Ramos (cell line): ENCODE measurements at regions not wholly inside any gene's neighbourhood (a gene's known extent, or its start where the extent isn't known, plus 50 kb on each side); places are given as distances from the start of the nearest gene placed in this dataset.

Source experiments
- in situ Hi-C: fragments of 300-500 bp; cut with MboI; formaldehyde crosslinking; loops from one replicate; pipeline ENCODE4 v1.14.3; 2022; ENCODE audit warnings: low sequenced_read_pairs; ENCODE audit not compliant: unreplicated experiment

- in situ Hi-C loops, result no loop called here
Observed at GRCh38 chr17:71910002-71910401, 210.8 kb upstream of the SOX9 start.

GRCh38 chr17:71914042-71914441 is 206.8 kb upstream of the SOX9 start:
- in situ Hi-C loops, result no loop called here

- in situ Hi-C loops, result no loop called here
Observed at GRCh38 chr17:71914812-71915211, 206.0 kb upstream of the SOX9 start.

GRCh38 chr17:71917715-71918114 is 203.1 kb upstream of the SOX9 start:
- in situ Hi-C loops, result no loop called here

- in situ Hi-C loops, result no loop called here
Observed at GRCh38 chr17:71919186-71919585, 201.6 kb upstream of the SOX9 start.

- in situ Hi-C loops, result no loop called here
Observed at GRCh38 chr17:71919896-71920295, 200.9 kb upstream of the SOX9 start.

- in situ Hi-C loops, result no loop called here
Observed at GRCh38 chr17:71921796-71922195, 199.0 kb upstream of the SOX9 start.

- in situ Hi-C loops, result no loop called here
Observed at GRCh38 chr17:71922439-71922838, 198.4 kb upstream of the SOX9 start.

- in situ Hi-C loops, result no loop called here
Observed at GRCh38 chr17:71926746-71927398, 193.9 kb upstream of the SOX9 start.

- in situ Hi-C loops, result no loop called here
Observed at GRCh38 chr17:71933306-71933705, 187.5 kb upstream of the SOX9 start.

GRCh38 chr17:71934520-71934919 is 186.3 kb upstream of the SOX9 start:
- in situ Hi-C loops, result no loop called here

- in situ Hi-C loops, result no loop called here
Observed at GRCh38 chr17:71935341-71935740, 185.5 kb upstream of the SOX9 start.

- in situ Hi-C loops, result no loop called here
Observed at GRCh38 chr17:71936977-71937376, 183.8 kb upstream of the SOX9 start.

- in situ Hi-C loops, result no loop called here
Observed at GRCh38 chr17:71937914-71938313, 182.9 kb upstream of the SOX9 start.

- in situ Hi-C loops, result no loop called here
Observed at GRCh38 chr17:71938340-71939010, 182.3 kb upstream of the SOX9 start.

- in situ Hi-C loops, result loop anchor here (10.0 kb wide), 1 partner anchor 63 kb away; no protein-coding TSS in a partner anchor
Observed at GRCh38 chr17:71941920-71942319, 178.9 kb upstream of the SOX9 start.

GRCh38 chr17:71942626-71943025 is 178.2 kb upstream of the SOX9 start:
- in situ Hi-C loops, result loop anchor here (10.0 kb wide), 1 partner anchor 62 kb away; no protein-coding TSS in a partner anchor

GRCh38 chr17:71948703-71949422 is 172.0 kb upstream of the SOX9 start:
- in situ Hi-C loops, result loop anchor here (10.0 kb wide), 1 partner anchor 56 kb away; no protein-coding TSS in a partner anchor

GRCh38 chr17:71959154-71959553 is 161.7 kb upstream of the SOX9 start:
- in situ Hi-C loops, result no loop called here

GRCh38 chr17:71963351-71963750 is 157.5 kb upstream of the SOX9 start:
- in situ Hi-C loops, result no loop called here

- in situ Hi-C loops, result no loop called here
Observed at GRCh38 chr17:71963791-71964190, 157.0 kb upstream of the SOX9 start.
